RPMI8226 (cell line): ENCODE measurements at regions not wholly inside any gene's neighbourhood (a gene's known extent, or its start where the extent isn't known, plus 50 kb on each side); places are given as distances from the start of the nearest gene placed in this dataset.
A peak's percentile ranks its signal among the peaks of the same experiment; 100 is the strongest.
"Not testable (repeated sequence)": the region's sequence is repeated elsewhere in the genome, so short reads cannot be mapped to it uniquely, and the experiment has no call there.

ENCODE experiments used
- DNase-seq: peaks from one replicate; pipeline ENCODE4 v3.0.0-alpha.2; 2015

DNA sequence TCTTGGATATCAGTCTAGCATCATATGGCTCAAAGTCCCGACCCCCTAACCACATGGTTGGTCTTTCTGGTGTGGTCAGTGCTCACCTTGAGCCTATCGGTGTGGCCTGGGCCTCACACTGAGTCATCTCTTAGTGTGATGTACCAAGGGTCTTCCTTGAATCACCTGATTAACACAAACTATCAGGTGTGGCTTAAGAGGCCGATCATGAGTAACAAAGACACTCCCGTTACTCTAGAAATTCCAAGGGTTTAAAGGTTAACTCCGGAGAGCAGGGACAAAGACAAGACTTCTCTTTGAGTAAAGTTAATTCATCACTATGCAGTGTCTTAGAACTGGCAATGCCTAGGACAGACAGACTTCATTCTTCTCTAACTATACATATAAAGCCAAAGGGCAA, 52.3 kb upstream of the ARMC3 start:
- DNase-seq = no peak

DNA sequence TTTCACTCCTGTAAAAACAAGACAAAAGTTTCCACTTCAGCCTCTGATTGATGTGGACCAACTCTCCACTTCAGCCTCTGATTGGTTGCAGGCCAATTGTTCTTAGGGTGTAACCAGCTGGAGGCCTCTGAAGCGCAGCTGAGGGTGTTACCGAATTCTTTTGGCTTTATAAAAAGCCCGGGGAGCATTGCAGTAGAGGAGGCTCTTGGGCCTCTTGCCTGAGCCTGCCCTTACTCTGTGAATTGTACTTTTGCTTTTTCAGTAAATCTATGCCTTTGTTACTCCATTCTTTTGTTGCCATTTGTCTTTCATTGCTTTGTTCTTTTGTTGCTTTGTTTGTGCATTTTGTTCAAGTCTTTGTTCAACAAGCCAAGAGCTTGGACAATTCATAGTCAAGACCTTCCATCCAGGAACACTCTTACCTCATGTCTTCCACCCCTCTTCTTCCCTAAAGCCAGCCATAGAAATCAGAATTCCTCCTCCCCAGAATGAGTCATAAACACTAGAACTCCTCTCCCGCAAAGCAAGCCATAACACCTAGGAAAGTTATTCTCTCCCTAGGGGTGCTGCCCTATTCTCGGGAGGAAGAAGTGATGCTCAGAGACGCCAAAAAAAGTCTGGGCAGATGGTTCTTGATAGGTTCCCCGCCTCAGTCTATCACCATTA, 53.5 kb upstream of the ARMC3 start:
- no peak for DNase-seq

DNA sequence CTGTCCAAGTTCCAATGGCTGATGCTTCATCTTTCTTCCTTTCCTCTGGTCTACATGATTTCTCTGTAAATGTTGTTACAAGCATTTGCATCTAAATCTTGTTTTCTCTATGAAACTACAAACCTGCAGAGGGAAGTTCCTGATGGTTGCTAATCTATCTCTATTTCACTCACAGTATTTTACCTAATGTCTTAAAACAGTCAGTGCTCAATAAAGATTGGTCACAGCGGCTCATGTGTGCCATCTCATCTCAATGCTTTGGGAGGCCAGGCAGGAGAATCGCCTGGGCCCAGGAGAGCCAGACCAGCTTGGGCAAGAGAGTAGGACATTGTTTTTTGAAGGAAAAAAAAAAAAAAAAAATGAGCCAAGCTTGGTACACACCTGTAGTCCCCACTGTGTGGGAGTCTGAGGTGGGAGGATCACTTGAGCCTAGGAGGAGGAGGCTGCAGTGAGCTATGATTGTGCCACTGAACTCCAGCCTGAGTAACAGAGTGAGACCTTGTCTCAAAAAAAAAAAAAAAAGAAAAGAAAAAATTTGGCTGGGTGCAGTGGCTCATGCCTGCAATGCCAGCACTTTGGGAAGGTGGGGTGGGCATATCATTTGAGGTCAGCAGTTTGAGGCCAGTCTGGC, 71.3 kb upstream of the ARMC3 start:
- no peak for DNase-seq

DNA sequence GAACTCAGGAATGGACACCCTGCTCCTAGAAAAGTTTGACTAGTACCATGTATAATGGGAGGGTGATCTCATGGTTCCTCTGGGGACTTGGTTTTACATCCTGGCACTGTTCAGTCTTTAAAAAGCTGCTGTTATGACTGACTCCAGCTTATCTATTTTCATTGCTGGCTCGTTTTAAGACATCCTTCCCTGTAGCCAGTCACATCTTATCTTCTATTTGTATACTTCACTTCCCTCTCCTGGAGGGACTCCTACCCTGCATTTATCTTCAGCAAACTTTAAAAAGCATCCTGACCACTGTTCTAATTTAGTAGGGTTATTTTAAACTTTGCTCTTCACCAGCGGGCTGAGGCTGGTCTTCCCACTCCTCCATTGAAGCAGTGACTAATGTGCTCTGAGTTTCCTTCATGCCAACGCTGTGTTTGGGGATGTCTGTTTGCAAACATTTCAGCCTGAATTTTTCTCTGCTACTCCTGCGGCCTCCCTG, 72.9 kb upstream of the ARMC3 start:
- DNase-seq = no peak

DNA sequence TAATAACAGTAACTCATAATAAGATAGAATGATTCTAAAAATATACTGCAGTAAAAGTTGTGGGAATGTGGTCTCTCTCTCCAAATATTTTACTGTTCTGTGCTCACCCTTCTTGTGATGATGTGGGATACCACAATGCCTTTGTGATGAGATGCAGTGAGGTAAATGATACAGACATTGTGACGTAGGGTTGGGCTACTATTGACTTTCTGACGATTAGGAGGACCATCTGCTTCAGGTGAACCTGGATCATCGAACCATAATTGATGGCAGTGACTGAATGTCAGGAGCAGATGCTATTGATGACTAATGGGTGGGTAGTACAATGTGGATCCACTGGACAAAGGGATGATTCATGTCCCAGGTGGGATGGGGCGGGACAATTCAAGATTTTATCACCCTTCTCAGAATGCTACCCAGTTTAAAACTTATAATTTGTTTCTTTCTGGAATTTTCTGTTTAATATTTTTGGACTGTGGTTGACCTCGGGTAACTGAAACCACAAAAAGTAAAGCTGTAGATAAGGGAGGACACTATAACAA, 73.9 kb upstream of the ARMC3 start:
- DNase-seq = no peak

DNA sequence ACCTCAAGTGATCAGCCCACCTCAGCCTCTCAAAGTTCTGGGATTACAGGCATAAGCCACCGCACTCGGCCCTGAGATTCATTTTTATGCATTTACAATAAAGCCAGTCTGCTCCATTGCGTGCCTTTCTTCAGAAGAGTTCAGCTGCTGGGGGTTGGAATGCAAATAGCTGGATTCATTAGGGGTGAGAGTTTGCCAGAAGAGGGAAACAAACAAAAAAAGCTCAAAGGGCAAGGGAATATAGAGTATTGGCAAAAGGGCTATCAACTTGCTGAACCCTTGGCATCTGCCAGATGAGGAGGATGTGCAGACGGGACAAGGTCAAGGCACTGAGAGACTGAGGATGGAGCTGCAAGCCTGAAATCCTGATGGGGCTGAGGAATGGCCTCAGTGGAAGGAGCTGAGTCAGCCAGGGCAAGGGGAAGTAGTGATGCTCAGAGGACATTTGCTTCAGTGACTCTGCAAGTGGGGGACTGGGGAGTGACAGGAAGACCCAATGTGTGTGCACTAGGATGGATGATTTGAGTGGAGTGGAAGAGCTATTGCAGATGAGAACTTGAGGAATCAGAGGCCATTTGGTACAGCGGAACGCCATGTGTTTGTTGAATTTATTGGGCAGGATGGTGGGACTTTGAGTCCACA, 75.0 kb upstream of the ARMC3 start:
- no peak for DNase-seq

DNA sequence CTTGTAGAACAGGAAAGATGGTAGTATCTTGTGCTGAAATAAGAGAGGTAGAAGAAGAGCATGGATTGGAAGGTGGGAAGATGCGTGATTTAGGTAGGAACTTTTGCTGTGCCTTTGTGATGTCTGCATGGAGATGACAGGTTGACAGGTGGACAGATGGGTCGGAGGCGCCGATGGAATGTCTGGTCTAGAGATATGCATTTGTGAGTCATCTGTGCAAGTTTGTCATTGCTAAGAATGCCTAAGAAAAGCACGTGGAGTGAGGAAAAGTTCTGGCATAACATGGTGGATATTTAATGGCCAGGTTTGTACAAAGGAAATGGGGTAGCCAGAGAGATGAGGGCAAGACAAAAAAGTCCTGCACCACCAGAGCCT, 76.0 kb upstream of the ARMC3 start:
- DNase-seq = no peak

DNA sequence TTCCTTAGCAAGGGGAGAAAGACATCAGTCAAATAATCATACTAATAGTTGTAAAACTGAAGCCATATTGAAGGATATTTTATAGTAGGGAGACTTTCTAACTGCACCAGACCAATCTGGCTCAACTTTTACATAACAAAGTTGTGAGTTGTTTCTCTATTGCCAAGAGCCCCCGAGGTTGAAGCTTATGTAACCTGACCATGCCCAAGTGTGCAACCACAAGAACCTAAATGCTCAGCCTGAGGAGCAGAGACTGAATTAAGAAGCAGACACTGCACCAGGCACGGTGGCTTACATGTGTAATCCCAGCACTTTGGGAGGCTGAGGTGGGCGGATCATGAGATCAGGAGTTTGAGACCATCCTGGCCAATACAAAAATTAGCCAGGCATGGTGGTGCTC, 77.3 kb upstream of the ARMC3 start:
- DNase-seq = no peak

DNA sequence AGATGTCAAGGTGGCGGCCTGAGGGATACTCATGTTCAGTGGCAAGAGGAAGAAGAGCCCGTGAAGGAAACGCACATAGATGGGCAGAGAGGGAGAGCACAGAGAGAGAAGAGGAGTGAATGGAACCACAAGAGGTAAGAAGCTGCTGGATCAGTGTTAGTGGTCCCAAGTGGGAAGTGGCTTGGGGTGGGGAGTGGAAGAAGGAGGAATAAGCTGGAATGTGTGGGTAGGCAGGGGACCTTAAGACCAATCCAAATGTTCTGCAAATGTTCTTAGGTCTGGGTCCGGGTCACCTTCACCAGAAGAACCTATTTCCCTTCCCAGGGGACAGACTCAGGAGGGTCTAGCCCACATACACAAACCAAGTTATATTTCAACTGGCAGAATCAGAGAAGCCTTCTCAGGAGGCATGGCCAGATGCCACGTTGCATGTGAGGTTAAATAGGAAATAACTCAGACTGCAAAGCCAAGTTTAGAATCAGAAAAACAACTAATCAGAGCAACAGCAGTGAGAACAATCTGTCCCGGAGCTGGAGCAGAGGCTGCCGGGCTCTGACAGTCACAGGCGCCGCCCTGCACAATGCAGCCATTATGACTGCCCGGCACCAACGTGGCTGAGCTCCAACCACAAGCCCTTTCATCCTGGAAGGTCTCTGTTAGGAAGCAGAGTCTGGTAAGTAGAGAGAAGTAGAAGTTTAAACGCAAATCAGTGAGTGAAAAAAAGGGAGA, 78.6 kb upstream of the ARMC3 start:
- peak; percentile 28 for DNase-seq

DNA sequence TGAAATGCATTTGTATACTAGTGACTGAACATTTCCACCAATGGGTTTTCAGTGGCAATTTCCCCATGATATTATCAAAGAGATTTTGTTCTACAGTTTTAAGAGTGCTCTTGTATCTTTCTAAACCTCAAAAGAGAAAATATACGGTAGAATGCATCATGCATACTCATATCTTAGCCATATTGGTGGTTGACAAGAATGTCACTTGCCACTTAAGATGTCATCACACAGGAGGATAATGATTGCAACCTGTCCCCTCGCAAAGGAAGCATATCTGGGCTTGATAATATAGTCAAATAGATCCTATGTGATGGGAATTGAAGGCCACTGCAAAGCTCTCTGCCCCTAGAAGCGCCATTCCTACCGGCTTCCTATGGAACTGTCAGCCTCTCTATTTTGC, 79.3 kb upstream of the ARMC3 start:
- DNase-seq = no peak

DNA sequence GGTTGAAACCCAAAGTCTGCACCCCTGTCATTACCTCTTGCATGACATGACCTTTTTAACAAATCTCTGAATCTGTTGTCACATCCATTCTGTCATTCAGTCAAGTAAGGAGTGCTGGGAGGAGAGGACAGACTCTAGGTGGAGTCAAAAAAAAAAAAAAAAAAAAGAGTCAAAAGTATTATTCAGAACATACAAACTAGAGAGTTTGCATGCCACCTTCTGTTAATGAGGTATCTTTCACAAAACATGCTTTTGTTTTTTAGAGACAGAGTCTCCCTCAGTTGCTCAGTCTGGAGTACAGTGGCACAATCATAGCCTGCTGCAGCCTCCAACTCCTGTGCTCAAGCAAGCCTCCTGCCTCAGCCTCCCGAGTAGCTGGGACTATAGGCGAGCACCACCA, 81.6 kb upstream of the ARMC3 start:
- DNase-seq = no peak

DNA sequence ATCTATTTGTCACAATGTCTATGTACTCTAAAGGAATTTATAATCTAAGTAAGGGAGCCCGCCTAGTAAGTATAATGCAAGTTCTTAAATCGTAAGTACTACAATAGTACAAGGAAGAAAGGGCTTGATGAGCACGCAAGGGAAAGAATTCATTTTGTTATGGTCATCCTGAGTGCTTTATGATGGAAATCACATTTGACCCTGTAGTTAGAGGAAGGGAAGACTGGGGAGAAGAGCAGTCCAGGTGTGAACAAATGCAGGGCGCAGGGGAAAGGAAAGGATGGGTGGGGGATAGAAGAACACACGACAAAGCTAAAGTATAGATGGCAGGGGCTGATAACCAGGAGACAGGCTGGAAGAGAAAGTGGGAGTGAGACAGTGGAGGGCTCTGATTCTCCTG, 88.2 kb upstream of the ARMC3 start:
- no peak for DNase-seq

DNA sequence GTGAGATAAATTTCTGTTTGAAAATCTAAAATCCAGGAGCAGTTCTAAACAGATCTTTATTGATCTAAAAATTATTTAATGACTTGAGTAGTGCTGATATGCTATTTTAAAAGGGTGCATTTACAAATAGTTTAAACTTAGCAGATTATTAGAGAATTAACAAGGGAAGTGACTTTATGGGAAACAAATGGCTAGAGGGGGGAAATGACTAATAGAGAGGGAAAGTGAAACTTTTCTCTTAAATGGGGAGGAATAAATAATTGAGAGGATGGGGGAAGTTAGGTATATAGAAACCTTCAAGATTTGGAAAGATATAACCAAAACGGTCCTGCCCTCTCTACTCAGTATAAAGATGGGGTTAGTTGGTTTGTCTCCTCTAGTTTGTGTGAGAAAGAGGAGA, 90.1 kb upstream of the ARMC3 start:
- DNase-seq = no peak

DNA sequence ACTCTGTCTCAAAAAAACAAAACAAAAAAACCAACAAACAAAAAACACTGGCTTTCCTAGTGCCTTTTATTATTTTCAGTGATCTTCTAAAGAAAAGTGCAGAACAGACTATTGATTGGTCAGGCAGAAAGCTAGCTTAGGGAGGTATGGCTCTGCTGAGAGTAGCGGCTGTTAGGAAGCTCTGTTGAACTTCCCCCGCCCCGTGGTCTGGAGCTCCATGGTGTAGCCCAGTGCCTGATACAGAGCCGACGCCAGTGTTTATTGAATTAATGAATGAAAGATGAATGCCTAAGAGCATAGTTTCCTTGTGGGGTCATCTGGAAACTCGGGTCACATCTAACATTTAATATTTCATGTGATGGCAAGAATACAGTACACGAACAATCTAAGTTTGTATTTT, 90.5 kb upstream of the ARMC3 start:
- no peak for DNase-seq

DNA sequence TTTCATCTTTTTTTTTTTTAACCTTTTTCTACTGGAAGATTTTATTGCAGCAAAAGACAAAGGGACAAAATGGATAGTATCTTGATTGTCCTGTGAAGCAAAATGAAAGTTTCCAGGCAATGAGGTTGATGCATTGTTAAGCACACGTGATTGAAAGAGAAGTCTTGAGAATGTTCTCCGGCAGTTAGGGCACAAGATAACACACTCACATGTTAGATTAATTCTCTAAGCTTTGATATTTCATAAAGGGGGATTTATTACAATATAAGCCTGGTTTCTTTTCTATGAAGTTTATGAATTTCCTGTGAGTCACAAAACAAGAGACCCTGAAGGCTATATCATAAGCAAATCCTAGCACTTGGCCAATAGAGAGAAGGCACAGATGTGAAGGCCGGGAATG, 93.4 kb upstream of the ARMC3 start:
- no peak for DNase-seq

DNA sequence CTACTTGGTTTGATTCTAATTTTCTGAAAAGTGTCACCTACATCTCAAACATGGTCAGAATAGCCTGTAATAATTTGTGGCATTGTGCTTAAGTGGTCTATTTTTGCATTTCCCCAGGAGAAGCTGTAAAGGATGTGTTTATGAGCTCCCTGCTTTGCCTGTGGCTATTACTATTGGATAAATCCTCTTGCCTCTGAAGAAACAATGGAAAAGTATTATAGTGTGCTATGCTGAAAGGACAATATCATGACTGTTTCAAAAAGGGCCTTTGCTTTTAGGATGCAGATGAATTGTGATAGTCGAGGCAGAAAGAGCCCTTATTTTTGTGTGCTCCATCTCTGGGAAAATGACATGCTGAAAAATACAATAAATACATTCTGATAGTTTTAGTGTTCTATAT, 94.1 kb upstream of the ARMC3 start:
- DNase-seq = no peak

DNA sequence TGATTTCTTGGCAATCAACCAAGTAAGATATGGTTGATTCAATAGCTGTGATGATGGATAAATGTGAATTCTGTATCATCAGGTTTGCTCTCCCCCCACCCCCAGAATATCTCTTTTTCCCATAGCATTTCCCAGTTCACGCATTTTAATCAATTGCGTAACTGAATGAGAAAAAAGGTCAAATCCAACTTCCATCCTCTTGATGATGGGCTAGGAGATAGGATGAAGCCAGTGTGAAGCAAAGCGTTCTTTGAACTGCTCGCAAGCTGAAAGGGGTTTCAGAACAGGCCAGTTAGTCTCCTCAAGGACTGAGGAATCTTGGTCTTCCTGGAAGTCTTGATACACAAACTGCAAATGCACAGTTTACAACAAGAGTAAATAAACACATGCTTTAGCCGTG, 94.5 kb upstream of the ARMC3 start:
- DNase-seq = no peak

DNA sequence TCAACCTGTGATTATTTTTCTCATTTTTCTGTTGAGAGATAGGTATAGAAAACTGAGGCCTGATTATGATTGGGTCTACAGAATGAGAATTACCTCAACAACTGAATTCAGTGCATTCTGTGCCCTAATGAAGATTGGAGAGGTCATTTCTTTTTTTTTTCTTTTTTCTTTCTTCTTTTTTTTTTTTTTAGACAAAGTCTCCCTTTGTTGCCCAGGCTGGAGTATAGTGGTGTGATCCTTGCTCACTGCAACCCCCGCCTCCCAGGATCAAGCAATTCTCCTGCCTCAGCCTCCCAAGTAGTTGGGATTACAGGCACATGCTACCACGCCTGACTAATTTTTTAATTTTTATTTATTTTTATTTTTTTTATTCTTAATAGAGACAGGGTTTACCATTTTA, 95.0 kb upstream of the ARMC3 start:
- DNase-seq = no peak

DNA sequence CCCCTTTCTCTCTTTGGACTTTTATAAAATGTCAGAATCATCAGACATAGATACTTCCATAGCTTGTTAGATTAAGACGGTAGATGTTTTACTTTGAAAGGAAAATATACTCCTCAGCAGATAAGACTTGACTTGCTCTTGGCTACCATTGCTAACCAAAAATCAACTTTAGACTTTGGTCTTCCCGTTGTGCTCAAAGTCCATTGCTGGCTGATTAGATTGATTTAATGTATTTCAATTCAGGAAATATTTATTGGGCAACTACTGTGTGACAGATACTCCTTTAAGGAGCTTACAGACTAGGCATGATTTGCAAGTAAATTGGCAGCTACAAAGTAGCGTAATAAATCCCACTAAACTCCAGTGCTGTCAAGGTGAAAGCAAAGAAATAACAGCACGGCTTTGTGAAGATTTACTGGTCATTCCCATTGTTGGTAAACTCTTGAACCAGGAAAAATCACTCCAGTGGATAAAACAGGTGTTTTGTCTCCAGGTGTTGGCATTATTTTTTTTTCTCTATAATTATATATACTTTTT, 95.7 kb upstream of the ARMC3 start:
- DNase-seq = no peak

DNA sequence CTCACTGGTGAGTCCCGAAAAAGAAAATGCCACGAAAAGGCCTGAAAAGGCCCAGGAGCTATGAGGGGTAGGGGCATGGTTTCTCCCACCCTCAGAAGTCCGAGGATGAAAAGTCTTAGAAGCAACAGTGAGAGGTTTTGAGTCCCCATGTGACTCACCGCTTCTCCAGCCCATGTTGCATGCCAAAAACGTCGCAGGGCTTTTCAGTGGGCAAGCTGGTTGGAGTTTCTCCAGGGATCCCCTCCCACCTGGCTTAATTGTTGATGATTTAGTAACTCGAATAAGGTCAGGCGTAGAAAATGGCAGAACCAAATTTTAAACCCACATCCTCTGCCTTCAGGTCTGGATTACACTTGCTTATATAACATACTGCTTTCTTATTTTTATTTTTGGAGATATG, 96.3 kb upstream of the ARMC3 start:
- no peak for DNase-seq

DNA sequence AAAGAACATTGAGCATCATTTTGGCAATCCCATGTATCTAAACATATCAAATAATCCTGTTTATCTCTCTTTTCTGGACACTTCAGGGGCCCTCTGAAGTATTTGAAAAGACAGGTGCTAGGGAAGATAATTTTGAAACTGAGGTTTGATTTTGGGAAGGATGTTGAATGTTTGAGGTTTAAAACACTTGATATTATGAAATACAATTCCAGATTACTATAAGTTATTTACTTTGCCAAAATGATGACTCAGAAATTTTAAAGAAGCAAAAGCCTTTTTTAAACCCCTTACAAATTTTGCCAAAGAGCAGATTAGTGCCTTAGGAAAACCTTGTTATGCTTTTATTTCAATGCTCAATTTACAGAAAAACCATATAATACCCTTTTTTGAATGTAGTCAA, 99.1 kb upstream of the ARMC3 start:
- not testable (repeated sequence) for DNase-seq

DNA sequence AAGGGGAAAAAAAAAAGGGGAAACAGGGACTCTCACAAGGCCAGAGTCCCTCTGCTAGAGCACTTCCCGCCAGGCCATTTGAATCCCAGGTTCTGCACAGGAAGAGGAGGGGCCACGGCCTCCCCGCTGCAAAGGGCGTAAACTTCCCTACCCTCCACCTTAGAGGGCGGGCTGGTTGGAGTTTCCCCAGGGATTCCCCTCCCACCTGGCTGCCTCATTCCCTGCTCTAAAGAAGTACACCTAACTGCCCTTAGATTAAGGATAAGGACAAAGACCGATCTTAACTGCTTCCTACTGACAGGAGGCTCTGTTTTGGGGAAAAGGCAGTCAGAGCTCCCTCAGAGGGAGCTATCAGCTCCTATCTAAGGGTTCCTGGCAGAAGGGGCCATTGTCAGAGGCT, 102.0 kb upstream of the ARMC3 start:
- DNase-seq = no peak

DNA sequence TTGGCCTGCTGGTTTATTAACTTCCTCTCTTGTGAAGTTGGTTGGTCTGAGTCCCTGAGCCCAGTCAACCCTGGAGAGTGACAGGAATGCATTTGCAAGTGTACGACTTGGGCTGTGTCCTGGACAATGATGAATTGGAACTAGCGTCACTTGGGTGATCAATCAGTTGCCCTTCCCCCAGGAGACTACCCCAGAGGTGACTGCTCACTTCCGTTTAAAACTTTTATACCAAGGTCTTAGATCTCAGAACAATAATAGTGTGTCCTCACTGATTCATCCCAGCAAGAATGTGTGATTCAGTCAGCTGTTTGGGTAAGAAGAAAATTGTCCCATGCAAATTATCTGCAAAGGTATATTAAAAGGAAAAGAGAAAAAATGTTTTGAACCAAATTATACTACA, 102.9 kb upstream of the ARMC3 start:
- no peak for DNase-seq
